ENCODE measurements at regions not wholly inside any gene's neighbourhood (a gene's known extent, or its start where the extent isn't known, plus 50 kb on each side); places are given as distances from the start of the nearest gene placed in this dataset.

GRCh38 chr10:6781133-6781770 lies 201.2 kb upstream of the PRKCQ start:
- DNase-seq, result no peak
- WGBS (ENCODE audit: insufficient coverage), result 17% methylated on average over 1 of the region's 3 CpGs
- no peak overlapping the region for H3K27ac ChIP-seq (ENCODE audit: insufficient read depth in 1 of 2, low read depth in 1 of 2, low read length in 2 of 2, poor library complexity in 1 of 2, severe bottlenecking in 2 of 2)
- H3K27me3 ChIP-seq (replicated peaks in 2 of 5; ENCODE audit: control insufficient read depth in 4 of 5, insufficient read depth in 5 of 5, low read length in 4 of 5), result peaks cover 0 to 3% (median 0%) of the 10 kb centered on the region in 5 experiments
- peaks cover 0 to 5% (median 0%) of the 10 kb centered on the region in 5 experiments for H3K9me3 ChIP-seq (ENCODE audit: control extremely low read depth in 1 of 5, control insufficient read depth in 4 of 5, insufficient read depth in 2 of 5, low read depth in 1 of 5, low read length in 4 of 5)
- H3K36me3 ChIP-seq (ENCODE audit: control insufficient read depth in 4 of 4, insufficient read depth in 4 of 4, low read length in 3 of 4), result no peaks in the 10 kb centered on the region
- ChIA-PET CTCF (no interaction called here), POLR2A (no interaction called here)
- H3K4me3 ChIP-seq (ENCODE audit: control insufficient read depth in 1 of 7, extremely low read depth in 1 of 7, insufficient read depth in 4 of 7, low read depth in 2 of 7, low read length in 6 of 7), result peak overlapping the region in 1 of 7 experiments; percentile 5
- H3K4me1 ChIP-seq (ENCODE audit: control extremely low read depth in 1 of 4, control insufficient read depth in 4 of 4, insufficient read depth in 4 of 4, low read length in 3 of 4), result peaks cover 0 to 5% (median 0%) of the 10 kb centered on the region in 4 experiments

GRCh38 chr10:6780008-6780677 lies 200.1 kb upstream of the PRKCQ start:
- peaks cover 0 to 3% (median 0%) of the 10 kb centered on the region in 5 experiments for H3K27me3 ChIP-seq (replicated peaks in 2 of 5; ENCODE audit: control insufficient read depth in 4 of 5, insufficient read depth in 5 of 5, low read length in 4 of 5)
- H3K36me3 ChIP-seq (ENCODE audit: control insufficient read depth in 4 of 4, insufficient read depth in 4 of 4, low read length in 3 of 4), result no peaks in the 10 kb centered on the region
- ChIA-PET CTCF (no interaction called here), POLR2A (no interaction called here)
- H3K9me3 ChIP-seq (ENCODE audit: control extremely low read depth in 1 of 5, control insufficient read depth in 4 of 5, insufficient read depth in 2 of 5, low read depth in 1 of 5, low read length in 4 of 5), result peaks cover 0 to 5% (median 0%) of the 10 kb centered on the region in 5 experiments
- no peak for DNase-seq
- no peak overlapping the region for H3K27ac ChIP-seq (ENCODE audit: insufficient read depth in 1 of 2, low read depth in 1 of 2, low read length in 2 of 2, poor library complexity in 1 of 2, severe bottlenecking in 2 of 2)
- H3K4me3 ChIP-seq (ENCODE audit: control insufficient read depth in 1 of 7, extremely low read depth in 1 of 7, insufficient read depth in 4 of 7, low read depth in 2 of 7, low read length in 6 of 7), result no peak overlapping the region
- H3K4me1 ChIP-seq (ENCODE audit: control extremely low read depth in 1 of 4, control insufficient read depth in 4 of 4, insufficient read depth in 4 of 4, low read length in 3 of 4), result peaks cover 0 to 5% (median 0%) of the 10 kb centered on the region in 4 experiments
- 100% methylated on average over 4 of the region's 5 CpGs for WGBS (ENCODE audit: insufficient coverage)

GRCh38 chr10:6778992-6779701 lies 199.1 kb upstream of the PRKCQ start:
- peaks cover 0 to 3% (median 0%) of the 10 kb centered on the region in 5 experiments for H3K27me3 ChIP-seq (replicated peaks in 2 of 5; ENCODE audit: control insufficient read depth in 4 of 5, insufficient read depth in 5 of 5, low read length in 4 of 5)
- peaks cover 0 to 5% (median 0%) of the 10 kb centered on the region in 4 experiments for H3K4me1 ChIP-seq (ENCODE audit: control extremely low read depth in 1 of 4, control insufficient read depth in 4 of 4, insufficient read depth in 4 of 4, low read length in 3 of 4)
- CTCF ChIA-PET, result no interaction called here
- POLR2A ChIA-PET, result no interaction called here
- peaks cover 0 to 5% (median 0%) of the 10 kb centered on the region in 5 experiments for H3K9me3 ChIP-seq (ENCODE audit: control extremely low read depth in 1 of 5, control insufficient read depth in 4 of 5, insufficient read depth in 2 of 5, low read depth in 1 of 5, low read length in 4 of 5)
- DNase-seq, result peak in 2 of 3 donors; percentile 9 to 36
- H3K4me3 ChIP-seq (ENCODE audit: control insufficient read depth in 1 of 7, extremely low read depth in 1 of 7, insufficient read depth in 4 of 7, low read depth in 2 of 7, low read length in 6 of 7), result no peak overlapping the region
- H3K36me3 ChIP-seq (ENCODE audit: control insufficient read depth in 4 of 4, insufficient read depth in 4 of 4, low read length in 3 of 4), result no peaks in the 10 kb centered on the region
- H3K27ac ChIP-seq (ENCODE audit: insufficient read depth in 1 of 2, low read depth in 1 of 2, low read length in 2 of 2, poor library complexity in 1 of 2, severe bottlenecking in 2 of 2), result no peak overlapping the region
- WGBS (ENCODE audit: insufficient coverage), result 100% methylated on average over 3 of the region's 4 CpGs

- CTCF ChIA-PET, result no interaction called here
- POLR2A ChIA-PET, result no interaction called here
- 97% methylated on average over 4 of the region's 5 CpGs for WGBS (ENCODE audit: insufficient coverage)
These were observed 196.1 kb upstream of the PRKCQ start for GRCh38 chr10:6776170-6776569.

GRCh38 chr10:6774406-6774805 lies 194.3 kb upstream of the PRKCQ start:
- POLR2A ChIA-PET, result no interaction called here
- Histone ChIP-seq H3K4me1 (ENCODE audit: control extremely low read depth in 1 of 4, control insufficient read depth in 4 of 4, insufficient read depth in 4 of 4, low read length in 3 of 4) (no peaks in the 10 kb centered on the region), H3K36me3 (ENCODE audit: control insufficient read depth in 4 of 4, insufficient read depth in 4 of 4, low read length in 3 of 4) (no peaks in the 10 kb centered on the region), H3K27me3 (replicated peaks in 2 of 5; ENCODE audit: control insufficient read depth in 4 of 5, insufficient read depth in 5 of 5, low read length in 4 of 5) (peaks cover 0 to 4% (median 0%) of the 10 kb centered on the region in 5 experiments), H3K27ac (ENCODE audit: insufficient read depth in 1 of 2, low read depth in 1 of 2, low read length in 2 of 2, poor library complexity in 1 of 2, severe bottlenecking in 2 of 2) (no peak overlapping the region), H3K4me3 (ENCODE audit: control insufficient read depth in 1 of 7, extremely low read depth in 1 of 7, insufficient read depth in 4 of 7, low read depth in 2 of 7, low read length in 6 of 7) (no peak overlapping the region), H3K9me3 (ENCODE audit: control extremely low read depth in 1 of 5, control insufficient read depth in 4 of 5, insufficient read depth in 2 of 5, low read depth in 1 of 5, low read length in 4 of 5) (peaks cover 0 to 8% (median 0%) of the 10 kb centered on the region in 5 experiments)
- no peak for DNase-seq
- CTCF ChIA-PET, result no interaction called here
- 90% methylated on average over 1 of the region's 3 CpGs for WGBS (ENCODE audit: insufficient coverage)

More at GRCh38 chr10:6776170-6776569, 196.1 kb upstream of the PRKCQ start:
- H3K4me1 ChIP-seq (ENCODE audit: control extremely low read depth in 1 of 4, control insufficient read depth in 4 of 4, insufficient read depth in 4 of 4, low read length in 3 of 4), result no peaks in the 10 kb centered on the region
- H3K4me3 ChIP-seq (ENCODE audit: control insufficient read depth in 1 of 7, extremely low read depth in 1 of 7, insufficient read depth in 4 of 7, low read depth in 2 of 7, low read length in 6 of 7), result no peak overlapping the region
- H3K27me3 ChIP-seq (replicated peaks in 2 of 5; ENCODE audit: control insufficient read depth in 4 of 5, insufficient read depth in 5 of 5, low read length in 4 of 5), result peaks cover 0 to 4% (median 0%) of the 10 kb centered on the region in 5 experiments
- H3K27ac ChIP-seq (ENCODE audit: insufficient read depth in 1 of 2, low read depth in 1 of 2, low read length in 2 of 2, poor library complexity in 1 of 2, severe bottlenecking in 2 of 2), result no peak overlapping the region
- H3K9me3 ChIP-seq (ENCODE audit: control extremely low read depth in 1 of 5, control insufficient read depth in 4 of 5, insufficient read depth in 2 of 5, low read depth in 1 of 5, low read length in 4 of 5), result no peaks in the 10 kb centered on the region
- no peak for DNase-seq
- no peaks in the 10 kb centered on the region for H3K36me3 ChIP-seq (ENCODE audit: control insufficient read depth in 4 of 4, insufficient read depth in 4 of 4, low read length in 3 of 4)

GRCh38 chr10:6771331-6771730 lies 191.3 kb upstream of the PRKCQ start:
- Histone ChIP-seq H3K36me3 (ENCODE audit: control insufficient read depth in 4 of 4, insufficient read depth in 4 of 4, low read length in 3 of 4) (no peaks in the 10 kb centered on the region), H3K4me3 (ENCODE audit: control insufficient read depth in 1 of 7, extremely low read depth in 1 of 7, insufficient read depth in 4 of 7, low read depth in 2 of 7, low read length in 6 of 7) (no peak overlapping the region), H3K4me1 (ENCODE audit: control extremely low read depth in 1 of 4, control insufficient read depth in 4 of 4, insufficient read depth in 4 of 4, low read length in 3 of 4) (no peaks in the 10 kb centered on the region), H3K27ac (ENCODE audit: insufficient read depth in 1 of 2, low read depth in 1 of 2, low read length in 2 of 2, poor library complexity in 1 of 2, severe bottlenecking in 2 of 2) (no peak overlapping the region), H3K27me3 (replicated peaks in 2 of 5; ENCODE audit: control insufficient read depth in 4 of 5, insufficient read depth in 5 of 5, low read length in 4 of 5) (peaks cover 0 to 2% (median 0%) of the 10 kb centered on the region in 5 experiments), H3K9me3 (ENCODE audit: control extremely low read depth in 1 of 5, control insufficient read depth in 4 of 5, insufficient read depth in 2 of 5, low read depth in 1 of 5, low read length in 4 of 5) (peaks cover 0 to 8% (median 0%) of the 10 kb centered on the region in 5 experiments)
- DNase-seq, result no peak
- CTCF ChIA-PET, result no interaction called here
- WGBS (ENCODE audit: insufficient coverage), result 100% methylated on average over 3 of the region's 3 CpGs
- POLR2A ChIA-PET, result interaction anchor here (0.6 kb wide), 1 partner anchor 15 kb away, joined by 4 read pairs; no protein-coding TSS in a partner anchor

Measured in common myeloid progenitor, CD34-positive (primary cell).